Endothelial cell of umbilical vein (primary cell): ENCODE measurements at regions not wholly inside any gene's neighbourhood (a gene's known extent, or its start where the extent isn't known, plus 50 kb on each side); places are given as distances from the start of the nearest gene placed in this dataset.

ENCODE experiments used
- BruUV-seq: library from RNA; stranded (reverse); fragments of 400-500 nt; replicated peaks from 2 replicates; lab custom pipeline; 2021; lab: Mats Ljungman, UMichigan
- CTCF ChIA-PET: fragments of 300-600, 350-600 bp; sonication (Branson Sonifier 250); formaldehyde crosslinking; loops from one replicate; lab custom pipeline; 2021; ENCODE audit warnings: antibody characterized with exemption, inconsistent platforms; lab: Charles Lee
- POLR2A ChIA-PET: fragments of 300-600, 350-600 bp; sonication (Branson Sonifier 250); formaldehyde crosslinking; loops from one replicate; lab custom pipeline; 2021; ENCODE audit warnings: antibody characterized with exemption, inconsistent platforms; lab: Charles Lee
- DNase-seq: peaks from one replicate; pipeline ENCODE4 v3.0.0-alpha.2; 2011; ENCODE audit warnings: low read depth, low spot score
- FAIRE-seq: peaks from 2 replicates; lab custom pipeline; 2011; peaks lifted over from hg19 to GRCh38; lab: Jason Lieb, UNC
- H2AFZ ChIP-seq: 2 replicates; pipeline ENCODE4 v1.6.0; 2012; ENCODE audit warnings: low read depth, low read length, control low read depth, inconsistent platforms
- H3K27ac ChIP-seq: 2 replicates; pipeline ENCODE4 v1.5.1; 2011; ENCODE audit warnings: low read depth, mild to moderate bottlenecking, control low read depth, low read length, moderate library complexity; ENCODE audit not compliant: insufficient read depth
- H3K27me3 ChIP-seq, 2 experiments: 2 replicates each; pipeline versions ENCODE4 v1.6.0 to v1.6.1; 2011; ENCODE audit warnings: low read length in 2 of 2, mixed read lengths in 1 of 2; ENCODE audit not compliant: control insufficient read depth in 2 of 2, insufficient read depth in 2 of 2
- H3K36me3 ChIP-seq, 2 experiments: 2 replicates in 1 of 2; 3 replicates in 1 of 2; pipeline ENCODE4 v1.5.1; 2011; ENCODE audit warnings: low read length in 2 of 2, mild to moderate bottlenecking in 1 of 2, moderate library complexity in 1 of 2; ENCODE audit not compliant: control insufficient read depth in 2 of 2, insufficient read depth in 2 of 2; ENCODE audit errors: extremely low read depth in 1 of 2
- H3K4me1 ChIP-seq: 3 replicates; pipeline ENCODE4 v1.5.1; 2011; ENCODE audit warnings: mild to moderate bottlenecking, low read length; ENCODE audit not compliant: control insufficient read depth, insufficient read depth; ENCODE audit errors: extremely low read depth
- H3K4me2 ChIP-seq: 2 replicates; pipeline ENCODE4 v1.6.1; 2011; ENCODE audit warnings: low read length, control low read depth, mixed read lengths; ENCODE audit not compliant: insufficient read depth
- H3K4me3 ChIP-seq, 3 experiments: fragments of 200-600 bp in 1 of 3; sonication (generic), shearing (Covaris generic) in 1 of 3; replicated peaks in 1 of 3; 2 replicates each; pipeline ENCODE4 v1.5.1; 2011 to 2016; ENCODE audit warnings: control low read depth in 3 of 3, low read length in 3 of 3, mild to moderate bottlenecking in 2 of 3, inconsistent platforms in 1 of 3, low read depth in 1 of 3, moderate library complexity in 1 of 3; ENCODE audit not compliant: insufficient read depth in 1 of 3
- H3K79me2 ChIP-seq: 2 replicates; pipeline ENCODE4 v1.6.0; 2012; ENCODE audit warnings: low read length, inconsistent platforms; ENCODE audit not compliant: control insufficient read depth, insufficient read depth
- H3K9ac ChIP-seq: replicated peaks from 2 replicates; pipeline ENCODE3; 2011; ENCODE audit warnings: low read length, control low read depth; ENCODE audit not compliant: insufficient read depth; ENCODE audit errors: extremely low read depth
- H3K9me1 ChIP-seq: replicated peaks from 3 replicates; pipeline ENCODE4 v1.6.0; 2011; ENCODE audit warnings: mild to moderate bottlenecking, low read length; ENCODE audit not compliant: control insufficient read depth, insufficient read depth; ENCODE audit errors: extremely low read depth
- H3K9me3 ChIP-seq: replicated peaks from 2 replicates; pipeline ENCODE4 v1.5.1; 2012; ENCODE audit warnings: low read length, inconsistent platforms; ENCODE audit not compliant: control insufficient read depth, insufficient read depth
- H4K20me1 ChIP-seq: replicated peaks from 2 replicates; pipeline ENCODE3; 2011; ENCODE audit warnings: mild to moderate bottlenecking, low read length; ENCODE audit not compliant: control insufficient read depth, insufficient read depth; ENCODE audit errors: extremely low read depth
- EZH2 ChIP-seq: IDR thresholded peaks from 2 replicates; pipeline ENCODE4 v1.6.1; 2012; ENCODE audit warnings: borderline replicate concordance, low read depth, mild to moderate bottlenecking, moderate library complexity, low read length, inconsistent platforms; ENCODE audit not compliant: severe bottlenecking
- FOS ChIP-seq: IDR thresholded peaks from 2 replicates; pipeline ENCODE4 v1.6.1; 2011; ENCODE audit warnings: mild to moderate bottlenecking, low read length, moderate library complexity, borderline replicate concordance; ENCODE audit not compliant: insufficient read depth
- GATA2 ChIP-seq: IDR thresholded peaks from 2 replicates; pipeline ENCODE4 v1.7.0; 2011; ENCODE audit warnings: low read depth, mild to moderate bottlenecking, moderate library complexity, mixed read lengths, low read length; ENCODE audit not compliant: insufficient read length, insufficient read depth
- JUN ChIP-seq: IDR thresholded peaks from 2 replicates; pipeline ENCODE4 v1.6.1; 2011; ENCODE audit warnings: borderline replicate concordance, low read depth; ENCODE audit not compliant: insufficient read length, insufficient read depth
- MYC ChIP-seq: IDR thresholded peaks from one replicate; pipeline ENCODE4 v1.6.1; 2011; ENCODE audit warnings: mild to moderate bottlenecking, low read depth, low read length
- POLR2A ChIP-seq: IDR thresholded peaks from 2 replicates; pipeline ENCODE4 v1.6.1; 2012; ENCODE audit warnings: low read depth, mild to moderate bottlenecking, control low read depth, low read length
- POLR2AphosphoS5 ChIP-seq: IDR thresholded peaks from 2 replicates; pipeline ENCODE4 v1.6.1; 2012; ENCODE audit warnings: low read depth, mild to moderate bottlenecking, control low read depth, low read length, moderate library complexity; ENCODE audit not compliant: insufficient read depth
- dilution Hi-C: fragments of 300-500 bp; cut with MboI; formaldehyde crosslinking; loops from one replicate; pipeline ENCODE4 v1.15.0; 2019; ENCODE audit warnings: low sequenced_read_pairs; ENCODE audit not compliant: extremely low pct_ligation_motif_present
- intact Hi-C: fragments of 100-400 bp; cut with micrococcal nuclease; formaldehyde crosslinking; loops from one replicate; pipeline ENCODE4 v1.10.0; 2022
- TF ChIP-seq, protein P1 (sequence below), 2 donors: IDR thresholded peaks; 1 replicate in 1 of 2; 2 replicates in 1 of 2; pipeline ENCODE4 v1.5.1; 2011; ENCODE audit warnings: low read length in 2 of 2, mild to moderate bottlenecking in 2 of 2, moderate library complexity in 2 of 2, control low read depth in 1 of 2, inconsistent platforms in 1 of 2, low read depth in 1 of 2; ENCODE audit not compliant: insufficient read depth in 1 of 2; ENCODE audit errors: extremely low read depth in 1 of 2
- TF ChIP-seq, protein P2 (sequence below): IDR thresholded peaks from 2 replicates; pipeline ENCODE4 v1.6.1; 2011; ENCODE audit not compliant: insufficient read depth, insufficient read length

DNA sequence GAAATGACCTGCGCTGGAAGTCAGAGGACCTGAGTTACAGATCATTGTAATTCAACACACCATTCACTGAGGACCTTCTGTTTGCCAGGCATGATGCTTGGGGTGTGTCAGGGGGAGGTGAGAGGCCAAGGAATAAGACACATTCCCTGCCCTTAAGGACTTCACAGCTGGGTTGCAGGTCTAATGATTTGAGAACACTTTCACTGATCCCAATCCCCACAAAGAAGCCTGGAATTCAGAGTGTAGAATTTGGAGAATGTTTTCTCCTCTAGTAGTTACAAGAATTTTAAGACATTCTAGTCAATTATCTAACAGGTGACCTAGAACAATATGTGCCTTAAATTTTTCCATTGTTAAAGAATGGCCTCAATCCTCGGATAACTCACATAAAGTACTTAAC is 322.4 kb downstream of the TNS1 start:
- Histone ChIP-seq H3K27ac (no peak overlapping the region), H3K36me3 (no peaks in the 10 kb centered on the region), H3K9ac (no peak overlapping the region), H3K9me3 (no peaks in the 10 kb centered on the region), H3K4me2 (no peak overlapping the region), H3K27me3 (peaks cover 0 to 2% of the 10 kb centered on the region in 2 experiments), H2AFZ (no peak overlapping the region), H4K20me1 (no peaks in the 10 kb centered on the region), H3K4me3 (no peak overlapping the region), H3K4me1 (no peaks in the 10 kb centered on the region), H3K9me1 (no peaks in the 10 kb centered on the region), H3K79me2 (no peaks in the 10 kb centered on the region)
- CTCF ChIA-PET: no interaction called here
- TF ChIP-seq, protein P1, sequence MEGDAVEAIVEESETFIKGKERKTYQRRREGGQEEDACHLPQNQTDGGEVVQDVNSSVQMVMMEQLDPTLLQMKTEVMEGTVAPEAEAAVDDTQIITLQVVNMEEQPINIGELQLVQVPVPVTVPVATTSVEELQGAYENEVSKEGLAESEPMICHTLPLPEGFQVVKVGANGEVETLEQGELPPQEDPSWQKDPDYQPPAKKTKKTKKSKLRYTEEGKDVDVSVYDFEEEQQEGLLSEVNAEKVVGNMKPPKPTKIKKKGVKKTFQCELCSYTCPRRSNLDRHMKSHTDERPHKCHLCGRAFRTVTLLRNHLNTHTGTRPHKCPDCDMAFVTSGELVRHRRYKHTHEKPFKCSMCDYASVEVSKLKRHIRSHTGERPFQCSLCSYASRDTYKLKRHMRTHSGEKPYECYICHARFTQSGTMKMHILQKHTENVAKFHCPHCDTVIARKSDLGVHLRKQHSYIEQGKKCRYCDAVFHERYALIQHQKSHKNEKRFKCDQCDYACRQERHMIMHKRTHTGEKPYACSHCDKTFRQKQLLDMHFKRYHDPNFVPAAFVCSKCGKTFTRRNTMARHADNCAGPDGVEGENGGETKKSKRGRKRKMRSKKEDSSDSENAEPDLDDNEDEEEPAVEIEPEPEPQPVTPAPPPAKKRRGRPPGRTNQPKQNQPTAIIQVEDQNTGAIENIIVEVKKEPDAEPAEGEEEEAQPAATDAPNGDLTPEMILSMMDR (IDR thresholded peaks at IDR 0.05; ENCODE audit: extremely low read depth in 1 of 2, insufficient read depth in 1 of 2, low read depth in 1 of 2, low read length in 2 of 2): no peak
- TF ChIP-seq MYC (no peak), POLR2A (no peak), JUN (no peak), EZH2 (no peak), FOS (no peak), GATA2 (no peak), POLR2AphosphoS5 (no peak)
- TF ChIP-seq, protein P2, sequence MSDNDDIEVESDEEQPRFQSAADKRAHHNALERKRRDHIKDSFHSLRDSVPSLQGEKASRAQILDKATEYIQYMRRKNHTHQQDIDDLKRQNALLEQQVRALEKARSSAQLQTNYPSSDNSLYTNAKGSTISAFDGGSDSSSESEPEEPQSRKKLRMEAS: no peak
- BruUV-seq: no TSS peak
- FAIRE-seq: no peak
- dilution Hi-C loops: no loop called here
- DNase-seq: no peak
- intact Hi-C loops: no loop called here
- POLR2A ChIA-PET: no interaction called here
